ENCODE measurements at regions not wholly inside any gene's neighbourhood (a gene's known extent, or its start where the extent isn't known, plus 50 kb on each side); places are given as distances from the start of the nearest gene placed in this dataset.

GRCh38 chr2:204332706-204333105 lies 212.6 kb upstream of the PARD3B start:
- TF ChIP-seq CTCF (tag by site-specific recombination; IDR thresholded peaks at IDR 0.05), result no peak
- no peak for TF ChIP-seq ZNF747 (tag by site-specific recombination; IDR thresholded peaks at IDR 0.05)

Measured in HEK293 (cell line).